ENCODE measurements at regions not wholly inside any gene's neighbourhood (a gene's known extent, or its start where the extent isn't known, plus 50 kb on each side); places are given as distances from the start of the nearest gene placed in this dataset.

GRCh38 chr2:23008951-23009350 lies 376.0 kb upstream of the KLHL29 start:
- H2BK120ac ChIP-seq (ENCODE audit: low read depth, low read length): no peak overlapping the region
- H3K4me3 ChIP-seq (ENCODE audit: insufficient read depth, low read depth, low read length): no peak overlapping the region
- CTCF ChIA-PET: no interaction called here
- intact Hi-C loops (cut with micrococcal nuclease): no loop called here
- H4K8ac ChIP-seq (ENCODE audit: low read depth in 2 of 2, low read length in 2 of 2): no peak overlapping the region
- no peaks in the 10 kb centered on the region for H3K36me3 ChIP-seq (ENCODE audit: control insufficient read depth, insufficient read depth, low read length)
- no peak overlapping the region for H4K91ac ChIP-seq (ENCODE audit: insufficient read depth, low read depth, low read length)
- H4K5ac ChIP-seq (ENCODE audit: low read depth, low read length): no peak overlapping the region
- H3K56ac ChIP-seq (ENCODE audit: extremely low read depth, insufficient read depth, low read length): no peak overlapping the region
- no peak overlapping the region for H3K18ac ChIP-seq (ENCODE audit: low read depth, low read length)
- ATAC-seq (ENCODE audit: low read depth) (no peak), DNase-seq (no peak)
- no peaks in the 10 kb centered on the region for H3K4me1 ChIP-seq (ENCODE audit: control insufficient read depth, insufficient read depth, low read length)
- dilution Hi-C loops (cut with HindIII; ENCODE audit: low sequenced_read_pairs, unreplicated experiment): no loop called here
- no peak overlapping the region for H2BK20ac ChIP-seq (ENCODE audit: low read depth, low read length)
- no peak overlapping the region for H3K23ac ChIP-seq (ENCODE audit: low read depth, low read length)
- H3K9me3 ChIP-seq (ENCODE audit: control insufficient read depth, insufficient read depth, low read length): peaks cover 14% of the 10 kb centered on the region
- H2AFZ ChIP-seq (replicated peaks; ENCODE audit: low read length, poor library complexity): no peak overlapping the region
- no peaks in the 10 kb centered on the region for H4K20me1 ChIP-seq (ENCODE audit: insufficient read depth, low read length)
- no TSS peak for BruUV-seq (replicated peaks)
- H3K14ac ChIP-seq (replicated peaks; ENCODE audit: low read depth, low read length): no peak overlapping the region
- TF ChIP-seq MAZ (IDR thresholded peaks at IDR 0.05; ENCODE audit: borderline replicate concordance, low read depth, low read length): no peak
- TF ChIP-seq RFX5 (IDR thresholded peaks at IDR 0.05; ENCODE audit: low read depth, low read length): no peak
- TF ChIP-seq CTCF (conservative IDR thresholded peaks at IDR 0.05; ENCODE audit: low read depth, low read length): no peak
- no peak for TF ChIP-seq BHLHE40 (IDR thresholded peaks at IDR 0.05; ENCODE audit: low read depth, low read length)
- no peak for TF ChIP-seq RAD21 (IDR thresholded peaks at IDR 0.05; ENCODE audit: low read length)
- TF ChIP-seq CHD1 (IDR thresholded peaks at IDR 0.05; ENCODE audit: low read depth, low read length): no peak
- TF ChIP-seq RCOR1 (IDR thresholded peaks at IDR 0.05; ENCODE audit: insufficient replicate concordance, low read length): no peak
- no peak for TF ChIP-seq MXI1 (IDR thresholded peaks at IDR 0.05; ENCODE audit: borderline replicate concordance, low read depth, low read length)
- TF ChIP-seq POLR2A (IDR thresholded peaks at IDR 0.05; ENCODE audit: low read depth, low read length): no peak
- no peaks in the 10 kb centered on the region for H3K27me3 ChIP-seq (ENCODE audit: control insufficient read depth, insufficient read depth, low read length)
- H3K9me1 ChIP-seq (ENCODE audit: insufficient read depth, low read length): no peaks in the 10 kb centered on the region
- POLR2A ChIA-PET (ENCODE audit: unreplicated experiment): no interaction called here
- peak overlapping the region; percentile 49 for H2AK9ac ChIP-seq (replicated peaks; ENCODE audit: low read depth, low read length, poor library complexity)
- H2AK5ac ChIP-seq (ENCODE audit: low read depth, low read length): no peak overlapping the region
- no peaks in the 10 kb centered on the region for H3K79me1 ChIP-seq (ENCODE audit: low read depth in 1 of 2, low read length in 2 of 2)
- H3K4me2 ChIP-seq (ENCODE audit: low read depth, low read length): no peak overlapping the region
- H2BK5ac ChIP-seq (ENCODE audit: low read depth, low read length, poor library complexity, severe bottlenecking): no peak overlapping the region
- in situ Hi-C loops (cut with MboI; ENCODE audit: low sequenced_read_pairs): no loop called here
- no peak overlapping the region for H3K27ac ChIP-seq (ENCODE audit: insufficient read depth, low read length)
- H2BK15ac ChIP-seq (ENCODE audit: low read depth, low read length): no peak overlapping the region
- WGBS, 2 experiments (ENCODE audit: extremely low coverage in 2 of 2, insufficient read length in 1 of 2): 78% methylated on average over 7 of the region's 7 CpGs; no CpG with 5 or more reads in 1 of the 2 experiments
- H3K4ac ChIP-seq (ENCODE audit: low read depth, low read length): no peak overlapping the region
- H3K9ac ChIP-seq (ENCODE audit: low read depth, low read length): no peak overlapping the region

All from IMR-90 (cell line).